H1 (cell line): ENCODE measurements at regions not wholly inside any gene's neighbourhood (a gene's known extent, or its start where the extent isn't known, plus 50 kb on each side); places are given as distances from the start of the nearest gene placed in this dataset.
"Not testable (repeated sequence)": the region's sequence is repeated elsewhere in the genome, so short reads cannot be mapped to it uniquely, and the experiment has no call there.

Source experiments
- CTCF ChIA-PET: fragments of 300-600 bp; sonication (Branson Sonifier 250); formaldehyde crosslinking; loops from one replicate; lab custom pipeline; 2021; ENCODE audit not compliant: partially characterized antibody; lab: Charles Lee
- POLR2A ChIA-PET: fragments of 300-600 bp; sonication (Branson Sonifier 250); formaldehyde crosslinking; loops from one replicate; lab custom pipeline; 2021; ENCODE audit warnings: inconsistent platforms; ENCODE audit not compliant: partially characterized antibody; lab: Charles Lee
- DNase-seq, 2 experiments: peaks; one replicate each; pipeline versions ENCODE4 v3.0.0 to v3.0.0-alpha.2; 2010 to 2022; ENCODE audit warnings: low spot score in 2 of 2, low read depth in 1 of 2, mixed read lengths in 1 of 2
- FAIRE-seq: peaks from 2 replicates; lab custom pipeline; 2011; peaks lifted over from hg19 to GRCh38; lab: Jason Lieb, UNC
- H2AFZ ChIP-seq: 2 replicates; pipeline ENCODE4 v1.8.1; 2012; ENCODE audit warnings: low read length, inconsistent platforms
- H2AK5ac ChIP-seq: 2 replicates; pipeline ENCODE4 v1.6.1; 2013; ENCODE audit warnings: low read depth, low read length
- H2BK120ac ChIP-seq: replicated peaks from 2 replicates; pipeline ENCODE3; 2013; ENCODE audit warnings: low read depth, low read length, inconsistent platforms
- H2BK12ac ChIP-seq: 2 replicates; pipeline ENCODE4 v1.6.1; 2013; ENCODE audit warnings: low read depth, low read length
- H2BK15ac ChIP-seq: 2 replicates; pipeline ENCODE4 v1.6.1; 2013; ENCODE audit warnings: low read length
- H2BK20ac ChIP-seq: 2 replicates; pipeline ENCODE4 v1.6.1; 2013; ENCODE audit warnings: low read length
- H2BK5ac ChIP-seq: 2 replicates; pipeline ENCODE4 v1.6.1; 2013; ENCODE audit warnings: low read depth, low read length
- H3K14ac ChIP-seq: 2 replicates; pipeline ENCODE4 v1.6.1; 2013; ENCODE audit warnings: inconsistent platforms; ENCODE audit not compliant: insufficient read length
- H3K18ac ChIP-seq: 2 replicates; pipeline ENCODE4 v1.6.1; 2013; ENCODE audit warnings: low read length; ENCODE audit errors: extremely low read depth
- H3K23ac ChIP-seq: 2 replicates; pipeline ENCODE4 v1.6.1; 2013; ENCODE audit warnings: inconsistent platforms; ENCODE audit not compliant: insufficient read length
- H3K23me2 ChIP-seq: 2 replicates; pipeline ENCODE4 v1.6.1; 2013; ENCODE audit warnings: low read depth, low read length
- H3K27ac ChIP-seq: 2 replicates; pipeline ENCODE4 v1.6.1; 2011; ENCODE audit warnings: low read depth, low read length, inconsistent platforms
- H3K27me3 ChIP-seq, 4 experiments: replicated peaks in 1 of 4; 1 replicate in 1 of 4; 2 replicates in 3 of 4; pipeline versions ENCODE4 v1.6.1 to v1.8.1; 2011 to 2013; ENCODE audit warnings: low read length in 3 of 4, mild to moderate bottlenecking in 3 of 4, inconsistent platforms in 2 of 4, mixed read lengths in 2 of 4, moderate library complexity in 1 of 4; ENCODE audit not compliant: control insufficient read depth in 3 of 4, insufficient read depth in 3 of 4; ENCODE audit errors: extremely low read depth in 1 of 4
- H3K36me3 ChIP-seq, 4 experiments: 2 replicates each; pipeline versions ENCODE4 v1.6.1 to v1.8.1; 2011 to 2013; ENCODE audit warnings: mild to moderate bottlenecking in 4 of 4, low read length in 3 of 4, moderate library complexity in 2 of 4, control low read depth in 1 of 4, inconsistent platforms in 1 of 4; ENCODE audit not compliant: insufficient read depth in 4 of 4, control insufficient read depth in 2 of 4
- H3K4ac ChIP-seq: replicated peaks from 2 replicates; pipeline ENCODE3; 2013; ENCODE audit warnings: low read length, low read depth, mixed read lengths, inconsistent platforms; ENCODE audit not compliant: insufficient read length
- H3K4me1 ChIP-seq, 4 experiments: replicated peaks in 1 of 4; 1 replicate in 1 of 4; 2 replicates in 3 of 4; pipeline versions ENCODE4 v1.6.1 to v1.8.1; 2011 to 2013; ENCODE audit warnings: low read length in 3 of 4, inconsistent platforms in 2 of 4, mixed read lengths in 1 of 4; ENCODE audit not compliant: insufficient read depth in 4 of 4, control insufficient read depth in 3 of 4
- H3K4me2 ChIP-seq, 2 experiments: 2 replicates each; pipeline versions ENCODE4 v1.6.1 to v1.8.1; 2011 to 2013; ENCODE audit warnings: low read depth in 2 of 2, low read length in 2 of 2, control low read depth in 1 of 2, inconsistent platforms in 1 of 2, mild to moderate bottlenecking in 1 of 2; ENCODE audit not compliant: insufficient read depth in 1 of 2
- H3K4me3 ChIP-seq, 4 experiments: fragments of 200-600, 300-600 bp in 1 of 4; sonication (generic), shearing (Covaris generic), sonication (Bioruptor Twin) in 1 of 4; 2 replicates each; pipeline versions ENCODE4 v1.5.1 to v1.8.1; 2011 to 2016; ENCODE audit warnings: low read length in 4 of 4, low read depth in 3 of 4, control low read depth in 2 of 4, inconsistent platforms in 2 of 4, mild to moderate bottlenecking in 2 of 4, mixed read lengths in 1 of 4, moderate library complexity in 1 of 4; ENCODE audit not compliant: insufficient read depth in 2 of 4; ENCODE audit errors: extremely low read depth in 1 of 4
- H3K56ac ChIP-seq: replicated peaks from 2 replicates; pipeline ENCODE3; 2013; ENCODE audit warnings: low read depth, mild to moderate bottlenecking, mixed read lengths, low read length, inconsistent platforms; ENCODE audit not compliant: insufficient read length
- H3K79me1 ChIP-seq: 2 replicates; pipeline ENCODE4 v1.6.1; 2013; ENCODE audit warnings: low read depth, low read length, control low read depth
- H3K79me2 ChIP-seq, 2 experiments: 2 replicates each; pipeline versions ENCODE4 v1.6.1 to v1.8.1; 2012 to 2013; ENCODE audit warnings: low read length in 2 of 2, mild to moderate bottlenecking in 2 of 2, inconsistent platforms in 1 of 2; ENCODE audit not compliant: insufficient read depth in 2 of 2, control insufficient read depth in 1 of 2
- H3K9ac ChIP-seq, 4 experiments: replicated peaks in 1 of 4; 1 replicate in 1 of 4; 2 replicates in 3 of 4; pipeline versions ENCODE4 v1.6.1 to v1.8.1; 2011 to 2013; ENCODE audit warnings: low read depth in 3 of 4, low read length in 3 of 4, control low read depth in 2 of 4, mild to moderate bottlenecking in 2 of 4, moderate library complexity in 2 of 4, inconsistent platforms in 1 of 4; ENCODE audit errors: extremely low read depth in 1 of 4
- H3K9me3 ChIP-seq, 2 experiments: 2 replicates each; pipeline versions ENCODE4 v1.6.1 to v1.8.1; 2012 to 2013; ENCODE audit warnings: mild to moderate bottlenecking in 2 of 2, moderate library complexity in 2 of 2, control low read depth in 1 of 2, inconsistent platforms in 1 of 2, low read depth in 1 of 2, low read length in 1 of 2, mixed read lengths in 1 of 2; ENCODE audit not compliant: insufficient read depth in 2 of 2
- H4K20me1 ChIP-seq, 2 experiments: replicated peaks in 1 of 2; 2 replicates each; pipeline versions ENCODE3 to v1.8.1; 2011 to 2013; ENCODE audit warnings: inconsistent platforms in 2 of 2, low read length in 2 of 2, mild to moderate bottlenecking in 1 of 2; ENCODE audit not compliant: insufficient read depth in 2 of 2, control insufficient read depth in 1 of 2
- H4K5ac ChIP-seq: 2 replicates; pipeline ENCODE4 v1.6.1; 2013; ENCODE audit warnings: low read length, low read depth, mixed read lengths, inconsistent platforms; ENCODE audit not compliant: insufficient read length
- H4K8ac ChIP-seq: 2 replicates; pipeline ENCODE4 v1.8.0; 2013; ENCODE audit warnings: mild to moderate bottlenecking, moderate library complexity, low read length, inconsistent platforms; ENCODE audit not compliant: insufficient read depth; ENCODE audit errors: extremely low read depth
- H4K91ac ChIP-seq: replicated peaks from 2 replicates; pipeline ENCODE3; 2013; ENCODE audit warnings: low read length, mixed read lengths, inconsistent platforms; ENCODE audit not compliant: insufficient read length
- CBX8 ChIP-seq: fragments of 300-800, 300-1000 bp; sonication (generic); IDR thresholded peaks from 2 replicates; pipeline ENCODE4 v1.7.1; 2016; ENCODE audit warnings: low read depth, low read length, borderline replicate concordance
- CREB1 ChIP-seq: IDR thresholded peaks from 2 replicates; pipeline ENCODE4 v1.6.1; 2012; ENCODE audit warnings: inconsistent platforms
- CTCF ChIP-seq, 3 experiments: IDR thresholded peaks; 1 replicate in 2 of 3; 2 replicates in 1 of 3; pipeline versions ENCODE4 v1.5.1 to v1.6.1; 2011; ENCODE audit warnings: low read length in 3 of 3, mild to moderate bottlenecking in 3 of 3, inconsistent platforms in 2 of 3, low read depth in 1 of 3, moderate library complexity in 1 of 3; ENCODE audit not compliant: insufficient read depth in 1 of 3; ENCODE audit errors: control extremely low read depth in 1 of 3
- GTF2F1 ChIP-seq: IDR thresholded peaks from 2 replicates; pipeline ENCODE4 v1.6.1; 2012; ENCODE audit warnings: low read depth, low read length, improper control_type of control experiment, borderline replicate concordance
- JUND ChIP-seq: IDR thresholded peaks from 2 replicates; pipeline ENCODE4 v1.6.1; 2011; ENCODE audit warnings: mild to moderate bottlenecking, improper control_type of control experiment, low read length
- TCF12 ChIP-seq: IDR thresholded peaks from 2 replicates; pipeline ENCODE4 v1.6.1; 2011; ENCODE audit warnings: low read depth, mild to moderate bottlenecking, low read length
- WGBS, 2 experiments: shearing (Covaris generic) in 1 of 2; methylation state at CpG; one replicate each; pipeline versions ENCODE4 v1.1.6 to v1.1.7; 2013 to 2015; ENCODE audit warnings: low lambda C conversion rate in 2 of 2, mixed read lengths in 2 of 2, inconsistent platforms in 1 of 2, low coverage in 1 of 2, missing lambda C conversion rate in 1 of 2; ENCODE audit not compliant: insufficient replicate concordance in 2 of 2, insufficient coverage in 1 of 2, insufficient read length in 1 of 2; ENCODE audit errors: extremely low coverage in 1 of 2, missing lambda C conversion rate in 1 of 2; 5-methylcytosine and 5-hydroxymethylcytosine counted together

- TF ChIP-seq TCF12 (no peak), CREB1 (no peak), GTF2F1 (no peak), CBX8 (no peak), CTCF (IDR thresholded peaks at IDR 0.05; ENCODE audit: control extremely low read depth in 1 of 3, insufficient read depth in 1 of 3, low read depth in 1 of 3, low read length in 3 of 3) (no peak), JUND (no peak)
- TF ChIP-seq, all 59 proteins: peak for 0
Observed at GRCh38 chr13:73162912-73163911, 104.4 kb downstream of the KLF5 start (continued).

- H2BK15ac ChIP-seq, FAIRE-seq, H3K36me3 ChIP-seq, H4K5ac ChIP-seq, DNase-seq, H2AFZ ChIP-seq, H2AK5ac ChIP-seq, H3K14ac ChIP-seq, H2BK20ac ChIP-seq, POLR2A ChIA-PET, H4K20me1 ChIP-seq, H3K27me3 ChIP-seq, H3K23ac ChIP-seq, CTCF ChIA-PET, H3K4ac ChIP-seq, H3K79me2 ChIP-seq, H3K79me1 ChIP-seq, H3K56ac ChIP-seq, H4K91ac ChIP-seq, H4K8ac ChIP-seq, H2BK120ac ChIP-seq, H3K9ac ChIP-seq, H2BK5ac ChIP-seq, H2BK12ac ChIP-seq, H3K9me3 ChIP-seq, H3K18ac ChIP-seq, H3K4me1 ChIP-seq, H3K23me2 ChIP-seq, H3K27ac ChIP-seq, H3K4me3 ChIP-seq, H3K4me2 ChIP-seq: not testable (repeated sequence)
- WGBS, 2 experiments, result 92% methylated on average over 5 of the region's 5 CpGs; no CpG with 5 or more reads in 1 of the 2 experiments
Observed at GRCh38 chr13:73160371-73161031, 101.7 kb downstream of the KLF5 start.
